ENCODE measurements at regions not wholly inside any gene's neighbourhood (a gene's known extent, or its start where the extent isn't known, plus 50 kb on each side); places are given as distances from the start of the nearest gene placed in this dataset.
"Not testable (repeated sequence)": the region's sequence is repeated elsewhere in the genome, so short reads cannot be mapped to it uniquely, and the experiment has no call there.

DNA sequence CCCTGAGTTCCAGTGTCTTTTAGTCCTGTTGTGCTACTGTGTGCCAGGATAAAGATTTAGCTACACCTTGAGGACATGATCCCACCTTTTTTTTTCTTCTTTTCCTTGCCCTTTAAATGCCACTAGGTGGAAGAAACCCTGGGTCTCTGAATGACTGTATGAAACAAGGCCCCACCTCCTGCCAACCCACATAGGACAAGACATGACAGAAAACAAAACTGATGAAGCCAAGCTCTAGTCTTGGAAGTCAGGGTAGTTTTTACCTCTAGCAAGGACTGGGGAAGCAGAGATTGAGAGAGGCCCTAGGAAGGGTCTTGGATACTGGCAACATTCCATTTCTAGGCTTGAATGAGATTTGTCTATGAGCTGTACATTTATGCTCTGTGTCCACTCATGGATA, 410.7 kb downstream of the MIAT start:
- DNase-seq: no peak

GRCh38 chr22:27070594-27070993, 413.2 kb downstream of the MIAT start:
- DNase-seq: no peak

GRCh38 chr22:27073601-27074425, 416.4 kb downstream of the MIAT start:
- no peak for DNase-seq

DNA sequence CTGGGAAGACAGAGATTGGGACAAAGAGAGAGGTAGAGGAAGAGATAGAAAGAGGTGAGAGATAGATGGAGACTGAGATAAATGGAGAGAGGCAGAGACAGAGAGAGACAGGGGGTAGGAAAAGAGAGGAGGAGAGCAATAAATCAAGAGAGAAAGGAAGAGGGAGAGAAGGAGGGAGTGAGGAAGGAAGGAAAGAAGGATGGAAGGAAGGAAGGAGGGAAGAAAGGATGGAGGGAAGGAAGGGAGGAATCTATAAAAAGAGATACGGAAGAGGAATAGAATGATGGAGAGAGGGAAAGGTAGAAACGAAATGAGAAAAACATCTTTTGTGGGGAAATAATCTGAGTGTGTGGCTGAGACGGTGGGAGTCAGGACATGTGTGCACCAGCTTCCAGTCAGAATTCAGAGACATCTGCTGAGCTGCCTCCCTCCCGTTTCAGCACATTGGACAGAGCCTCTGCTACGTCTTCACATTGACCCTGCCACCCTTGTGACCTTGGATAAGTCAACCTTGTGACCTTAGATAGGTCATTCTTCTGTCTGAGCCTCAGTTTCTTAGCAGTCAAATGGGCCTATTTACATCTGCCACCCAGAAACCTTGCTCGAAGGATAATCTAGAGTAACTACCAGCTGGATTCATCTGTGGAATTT, 417.8 kb downstream of the MIAT start:
- no peak for DNase-seq

DNA sequence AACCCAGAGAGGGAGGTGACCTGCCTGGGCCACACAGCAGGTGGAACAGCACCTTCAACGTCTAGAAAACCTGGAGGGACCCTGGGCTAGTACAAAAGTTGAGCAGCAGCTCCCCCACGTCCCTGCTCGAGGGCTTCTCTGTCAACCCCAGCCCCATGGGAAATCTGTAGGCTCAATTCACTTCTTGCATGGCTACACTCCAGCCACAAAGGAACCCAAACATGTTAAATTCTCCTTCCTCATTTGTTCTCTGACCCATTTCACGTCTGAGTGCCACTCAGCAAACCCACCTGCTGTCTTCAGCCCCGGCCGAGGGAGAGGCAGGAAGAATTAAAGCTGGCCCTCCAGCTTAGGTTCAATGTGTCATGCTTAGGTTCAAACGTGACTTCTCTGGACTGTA, 418.5 kb downstream of the MIAT start:
- no peak for DNase-seq

DNA sequence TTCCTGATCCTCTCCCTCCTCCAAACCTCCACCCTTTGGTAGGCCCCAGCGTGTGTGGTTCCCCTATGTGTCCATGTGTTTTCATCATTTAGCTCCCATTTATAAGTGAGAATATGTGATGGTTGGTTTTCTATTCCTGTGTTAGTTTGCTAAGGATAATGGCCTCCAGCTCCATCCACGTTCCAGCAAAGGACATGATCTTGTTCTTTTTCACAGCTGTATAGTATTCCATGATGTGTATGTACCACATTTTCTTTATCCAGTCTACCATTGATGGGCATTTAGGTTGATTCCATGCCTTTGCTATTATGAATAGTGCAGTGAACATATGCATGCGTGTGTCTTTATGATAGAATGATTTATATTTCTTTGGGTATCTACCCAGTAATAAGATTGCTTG, 420.7 kb downstream of the MIAT start:
- not testable (repeated sequence) for DNase-seq

GRCh38 chr22:27080036-27080578, 422.7 kb downstream of the MIAT start:
- DNase-seq: no peak

GRCh38 chr22:27080863-27081262, 423.5 kb downstream of the MIAT start:
- no peak for DNase-seq

- DNase-seq: no peak
Observed at GRCh38 chr22:27083610-27084009, 426.2 kb downstream of the MIAT start.

DNA sequence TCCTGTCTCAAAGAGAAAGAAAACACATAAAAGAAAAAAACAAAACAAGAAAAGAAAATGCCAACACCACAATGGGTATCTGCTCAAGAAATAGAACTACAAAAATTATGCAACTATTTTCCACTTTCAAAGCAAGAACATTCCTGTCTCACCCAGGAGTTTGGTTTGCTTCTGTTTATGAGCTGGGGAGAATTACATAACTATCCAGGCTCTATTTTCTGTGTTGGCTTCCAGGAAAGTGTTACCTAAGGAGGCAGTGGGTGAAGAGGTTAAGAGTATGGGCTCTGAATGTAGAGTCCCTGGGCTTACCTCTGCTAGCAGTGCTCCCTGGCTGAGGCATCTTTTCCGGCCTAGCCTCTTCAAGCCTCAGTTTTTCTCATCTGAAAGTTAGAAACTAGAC, 426.7 kb downstream of the MIAT start:
- no peak for DNase-seq

GRCh38 chr22:27086080-27087044, 429.0 kb downstream of the MIAT start:
- DNase-seq: no peak

GRCh38 chr22:27087051-27087450, 429.7 kb downstream of the MIAT start:
- DNase-seq: no peak

- DNase-seq: no peak
Observed at GRCh38 chr22:27088026-27088425, 430.6 kb downstream of the MIAT start.

- no peak for DNase-seq
Observed at GRCh38 chr22:27089264-27089663, 431.9 kb downstream of the MIAT start.

DNA sequence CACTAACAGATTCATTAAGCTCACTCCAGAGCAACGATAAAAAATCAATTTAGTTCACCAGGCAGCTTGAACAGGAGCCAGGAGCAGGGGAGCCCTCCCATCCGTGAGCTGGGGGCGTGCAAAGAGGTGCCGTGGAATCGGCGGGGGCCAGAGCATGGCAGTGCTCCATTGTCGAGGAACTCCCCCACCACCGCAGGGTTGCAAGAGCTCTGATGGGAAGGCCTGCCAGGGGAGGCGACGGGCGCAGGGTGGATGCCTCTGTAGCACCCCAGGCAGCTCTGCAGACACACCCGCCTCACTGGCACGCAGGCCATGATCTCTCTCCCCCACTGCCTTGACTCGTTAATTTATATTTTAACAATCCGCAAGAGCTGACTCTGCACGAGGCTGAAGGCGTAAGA, 433.2 kb downstream of the MIAT start:
- DNase-seq: no peak

DNA sequence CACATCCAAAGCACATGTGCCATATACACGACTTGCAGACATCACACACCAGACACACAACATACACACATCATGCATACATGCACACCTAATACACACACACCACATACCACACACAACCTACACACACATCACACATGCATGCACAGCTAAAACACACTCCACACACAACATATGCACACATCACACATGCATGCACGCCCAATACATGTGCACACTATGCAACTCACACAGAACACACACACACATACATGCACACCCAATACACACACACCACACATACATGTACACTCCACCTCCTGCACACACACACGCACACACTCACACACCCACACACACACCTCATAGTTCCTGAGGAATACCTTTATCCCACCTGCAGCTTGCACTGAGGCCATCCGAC, 436.0 kb downstream of the MIAT start:
- DNase-seq: no peak

- DNase-seq: no peak
Observed at GRCh38 chr22:27094633-27095308, 437.4 kb downstream of the MIAT start.

- DNase-seq: no peak
Observed at GRCh38 chr22:27097506-27097905, 440.1 kb downstream of the MIAT start.

DNA sequence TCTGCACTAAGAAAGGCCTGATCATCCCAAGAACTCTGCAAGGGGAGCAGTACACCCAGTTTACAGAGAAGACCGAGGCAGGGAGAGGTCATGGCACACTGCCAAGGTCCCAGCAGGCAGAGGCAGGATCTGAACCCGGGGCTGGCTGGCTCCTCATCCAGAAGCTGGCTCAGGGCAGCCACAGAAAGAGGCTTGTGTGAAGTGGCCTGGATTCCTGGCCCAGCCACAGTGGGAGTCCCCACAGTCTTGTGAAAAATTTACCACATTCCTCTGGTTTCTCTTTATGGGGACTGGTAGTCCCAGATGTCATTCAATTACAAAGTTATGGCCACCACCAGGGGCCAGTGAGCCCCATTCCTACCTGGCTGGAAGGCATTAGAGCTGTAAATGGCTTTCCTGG, 440.5 kb downstream of the MIAT start:
- DNase-seq: no peak

- no peak for DNase-seq
Observed at GRCh38 chr22:27099946-27100722, 442.7 kb downstream of the MIAT start.

DNA sequence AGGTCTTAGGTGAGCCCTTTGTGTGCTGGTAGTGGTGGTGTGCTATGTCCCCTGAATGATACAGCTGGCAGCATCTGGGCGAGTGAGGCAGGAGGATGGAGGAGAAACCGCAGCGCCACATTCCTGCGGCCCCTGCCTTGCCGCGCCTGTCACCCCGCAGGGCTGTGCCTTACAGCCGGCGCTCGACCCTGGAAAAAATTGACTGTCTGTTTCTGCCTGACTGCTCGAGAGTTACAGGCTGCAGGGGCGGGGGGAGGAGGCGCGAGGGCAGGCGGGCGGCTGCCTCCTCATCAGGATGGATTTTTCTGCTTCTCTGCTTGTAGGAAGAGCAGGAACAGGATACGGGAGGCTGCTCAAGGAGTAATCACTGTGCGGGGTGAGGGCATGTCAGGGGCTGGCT, 443.4 kb downstream of the MIAT start:
- no peak for DNase-seq

DNA sequence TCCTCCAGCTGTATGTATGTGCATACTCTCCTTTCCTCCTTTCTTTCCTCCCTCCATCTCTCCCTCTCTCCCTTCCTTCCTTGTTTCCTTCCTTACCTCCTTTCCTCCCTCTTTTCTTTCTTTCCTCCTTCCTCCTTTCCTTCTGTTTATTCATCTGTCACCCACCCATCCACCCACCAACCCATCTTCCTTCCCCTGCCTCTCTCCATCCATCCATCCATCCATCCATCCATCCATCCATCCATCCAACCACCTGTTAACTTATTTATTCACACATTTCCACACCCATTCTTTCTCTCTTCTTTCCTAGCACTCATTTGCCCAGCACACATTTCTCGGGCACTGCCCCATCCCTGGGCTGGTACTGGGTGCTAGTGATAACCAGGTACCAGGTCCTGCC, 443.9 kb downstream of the MIAT start:
- DNase-seq: no peak

All from stimulated activated CD4-positive, alpha-beta T cell treated with anti-CD3 and anti-CD28 coated beads, Interleukin-12 subunit alpha, Interleukin-12 subunit beta, amount 100 ng/mL, for 4 hours (primary cell).